Upper lobe of left lung (tissue), 4 donors: ENCODE measurements at regions not wholly inside any gene's neighbourhood (a gene's known extent, or its start where the extent isn't known, plus 50 kb on each side); places are given as distances from the start of the nearest gene placed in this dataset.

ENCODE experiments used
- CTCF ChIP-seq, 6 experiments: fragments of 450-650 bp in 4 of 6; fragments of 200-600 bp in 2 of 6; sonication (generic) in 2 of 6; IDR thresholded peaks; one replicate each; pipeline ENCODE4 v1.5.1; 2016 to 2019; ENCODE audit warnings: antibody characterized with exemption in 6 of 6
- POLR2A ChIP-seq, 4 donors: fragments of 450-650 bp; IDR thresholded peaks; one replicate each; pipeline ENCODE4 v1.5.1; 2016 to 2017; ENCODE audit warnings: antibody characterized with exemption in 4 of 4, mild to moderate bottlenecking in 2 of 4

GRCh38 chr1:172951730-172952365 lies 98.9 kb downstream of the TNFSF18 start:
- TF ChIP-seq POLR2A (IDR thresholded peaks at IDR 0.05) (no peak), CTCF (IDR thresholded peaks at IDR 0.05) (no peak)
